ENCODE measurements at regions not wholly inside any gene's neighbourhood (a gene's known extent, or its start where the extent isn't known, plus 50 kb on each side); places are given as distances from the start of the nearest gene placed in this dataset.

GRCh38 chr13:59145381-59145780 lies 1018.3 kb downstream of the DIAPH3 start:
- TF ChIP-seq POLR2A (IDR thresholded peaks at IDR 0.05; ENCODE audit: low read depth, low read length) = no peak
- no peak for TF ChIP-seq TAF1 (IDR thresholded peaks at IDR 0.05; ENCODE audit: low read depth, low read length)
- TF ChIP-seq POLR2AphosphoS5 (IDR thresholded peaks at IDR 0.05; ENCODE audit: low read depth, low read length) = no peak
- TF ChIP-seq POU2F2 (IDR thresholded peaks at IDR 0.05; ENCODE audit: low read depth, low read length) = no peak
- TF ChIP-seq SPI1 (IDR thresholded peaks at IDR 0.05; ENCODE audit: low read depth, low read length) = no peak

Measured in GM12891 (cell line).